ENCODE measurements at regions not wholly inside any gene's neighbourhood (a gene's known extent, or its start where the extent isn't known, plus 50 kb on each side); places are given as distances from the start of the nearest gene placed in this dataset.
"Not testable (repeated sequence)": the region's sequence is repeated elsewhere in the genome, so short reads cannot be mapped to it uniquely, and the experiment has no call there.

DNA sequence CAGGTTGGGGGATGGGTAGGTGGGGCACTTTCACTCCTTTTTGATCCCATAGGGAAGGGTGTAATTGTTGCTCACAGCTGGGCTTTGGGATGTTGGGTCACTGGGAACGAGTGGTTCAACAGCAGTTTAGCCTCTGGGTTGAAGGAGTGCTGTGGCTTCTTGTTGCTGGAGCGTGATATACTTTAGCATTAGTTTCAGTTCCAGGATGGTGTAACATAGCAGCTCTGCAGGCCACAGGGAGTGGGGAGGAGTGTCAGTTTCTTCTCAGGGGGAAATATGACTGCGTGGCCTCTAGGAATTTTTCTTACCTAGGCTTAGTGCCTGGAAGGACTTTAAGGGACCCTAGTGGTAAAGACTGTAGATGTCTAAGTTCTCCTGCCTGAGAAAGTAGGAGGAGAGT is 1105.3 kb upstream of the TMPRSS15 start:
- no peaks in the 10 kb centered on the region for H3K27me3 ChIP-seq (ENCODE audit: control insufficient read depth, insufficient read depth, low read length)
- DNase-seq = no peak
- no peaks in the 10 kb centered on the region for H3K36me3 ChIP-seq (replicated peaks; ENCODE audit: control insufficient read depth, insufficient read depth, low read length)
- H3K4me3 ChIP-seq (ENCODE audit: insufficient read depth, low read depth, low read length) = no peak overlapping the region

DNA sequence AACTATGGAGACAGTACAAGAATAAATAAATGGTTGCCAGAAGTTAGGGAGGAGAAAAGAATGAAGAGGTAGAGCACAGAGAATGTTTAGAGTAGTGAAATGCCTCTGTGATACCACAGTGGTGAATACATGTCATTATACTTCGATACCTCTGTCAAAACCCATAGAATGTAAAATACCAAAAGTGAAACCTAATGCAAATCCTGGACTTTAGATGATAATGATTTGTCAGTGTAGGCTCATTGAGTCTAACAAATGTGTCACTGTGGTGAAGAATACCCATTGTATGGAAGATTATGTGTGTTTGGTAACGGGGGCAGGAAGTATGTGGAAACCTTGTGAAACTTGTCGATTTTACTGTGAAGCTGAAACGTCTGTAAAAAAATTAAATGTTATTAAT is 1106.5 kb upstream of the TMPRSS15 start:
- no peak for DNase-seq
- Histone ChIP-seq H3K36me3 (replicated peaks; ENCODE audit: control insufficient read depth, insufficient read depth, low read length) (no peaks in the 10 kb centered on the region), H3K4me3 (ENCODE audit: insufficient read depth, low read depth, low read length) (no peak overlapping the region), H3K27me3 (ENCODE audit: control insufficient read depth, insufficient read depth, low read length) (no peaks in the 10 kb centered on the region)

DNA sequence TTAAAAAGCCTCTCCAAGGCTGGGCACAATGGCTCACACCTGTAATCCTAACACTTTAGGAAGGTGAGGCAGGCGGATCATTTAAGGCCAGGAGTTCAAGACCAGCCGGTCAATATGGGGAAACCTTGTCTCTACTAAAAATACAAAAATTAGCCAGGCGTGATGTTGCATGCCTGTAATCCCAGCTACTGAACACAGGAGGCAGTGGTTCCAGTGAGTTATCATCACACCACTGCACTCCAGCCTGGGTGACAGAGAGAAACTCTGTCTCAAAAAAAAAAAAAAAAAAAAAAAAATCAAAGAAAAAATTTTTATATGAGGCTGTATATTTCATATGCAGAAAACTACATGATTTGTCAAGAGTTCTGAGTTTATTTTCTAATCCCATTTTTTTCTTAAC is 1107.1 kb upstream of the TMPRSS15 start:
- no peaks in the 10 kb centered on the region for H3K36me3 ChIP-seq (replicated peaks; ENCODE audit: control insufficient read depth, insufficient read depth, low read length)
- DNase-seq = no peak
- no peaks in the 10 kb centered on the region for H3K27me3 ChIP-seq (ENCODE audit: control insufficient read depth, insufficient read depth, low read length)
- H3K4me3 ChIP-seq (ENCODE audit: insufficient read depth, low read depth, low read length) = no peak overlapping the region

DNA sequence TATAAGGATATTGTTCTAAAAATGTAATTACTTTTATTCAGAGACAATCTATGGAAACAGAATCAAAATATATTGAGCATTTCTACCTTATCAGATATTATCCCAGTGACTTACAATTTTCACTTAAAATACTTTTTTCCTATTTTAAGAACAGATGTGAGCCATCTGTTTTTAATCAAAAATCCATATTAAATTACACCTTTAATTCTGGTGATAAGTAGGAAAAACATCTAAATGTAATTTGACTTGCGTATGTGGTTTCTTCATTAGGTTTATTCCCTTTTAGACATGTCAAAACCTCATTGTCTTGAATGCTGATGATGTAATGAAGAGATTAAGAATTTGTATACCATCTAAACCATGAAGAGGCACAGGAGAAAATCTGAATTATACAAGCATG is 1118.8 kb upstream of the TMPRSS15 start:
- Histone ChIP-seq H3K4me3 (ENCODE audit: insufficient read depth, low read depth, low read length) (no peak overlapping the region), H3K36me3 (replicated peaks; ENCODE audit: control insufficient read depth, insufficient read depth, low read length) (no peaks in the 10 kb centered on the region), H3K27me3 (ENCODE audit: control insufficient read depth, insufficient read depth, low read length) (no peaks in the 10 kb centered on the region)
- no peak for DNase-seq

DNA sequence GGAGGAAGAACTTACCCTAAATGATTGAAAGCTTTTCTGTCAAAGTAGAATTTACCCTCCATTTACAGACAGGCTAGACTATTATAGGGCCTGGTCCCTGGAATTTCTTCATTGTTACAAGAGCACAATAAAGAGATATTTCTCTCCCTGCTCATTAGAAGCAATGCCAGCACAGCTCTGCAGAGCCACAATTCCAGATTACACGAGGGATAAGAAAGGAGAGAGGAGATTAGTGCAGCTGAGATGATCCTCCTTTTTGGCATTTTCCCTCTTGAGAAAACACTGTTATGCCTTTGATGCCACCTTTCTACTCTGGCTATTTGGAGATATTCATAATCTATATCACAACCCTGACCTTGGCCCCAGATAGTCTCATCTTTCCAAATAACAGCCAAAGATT is 1119.5 kb upstream of the TMPRSS15 start:
- Histone ChIP-seq H3K27me3 (ENCODE audit: control insufficient read depth, insufficient read depth, low read length) (no peaks in the 10 kb centered on the region), H3K36me3 (replicated peaks; ENCODE audit: control insufficient read depth, insufficient read depth, low read length) (no peaks in the 10 kb centered on the region), H3K4me3 (ENCODE audit: insufficient read depth, low read depth, low read length) (no peak overlapping the region)
- no peak for DNase-seq

DNA sequence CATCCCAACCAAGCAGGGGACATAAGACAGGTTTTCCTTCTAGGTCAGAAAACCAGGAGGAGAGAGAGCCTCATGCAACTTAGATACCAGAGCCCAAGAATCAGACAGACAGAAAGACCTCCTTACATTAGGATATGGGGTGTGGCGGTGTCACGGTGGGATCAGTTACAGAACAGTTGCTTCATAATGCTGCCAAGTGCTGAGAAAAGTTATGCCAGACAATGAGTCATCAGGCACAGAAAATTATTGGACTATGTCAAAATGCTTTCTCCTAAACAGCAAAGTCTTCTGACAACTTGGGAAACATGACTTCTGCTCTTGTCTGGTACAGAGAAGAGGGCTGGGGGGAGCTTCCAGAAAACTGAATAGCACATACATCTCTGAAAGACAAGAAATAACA is 1120.2 kb upstream of the TMPRSS15 start:
- H3K4me3 ChIP-seq (ENCODE audit: insufficient read depth, low read depth, low read length) = no peak overlapping the region
- H3K36me3 ChIP-seq (replicated peaks; ENCODE audit: control insufficient read depth, insufficient read depth, low read length) = no peaks in the 10 kb centered on the region
- no peak for DNase-seq
- no peaks in the 10 kb centered on the region for H3K27me3 ChIP-seq (ENCODE audit: control insufficient read depth, insufficient read depth, low read length)

DNA sequence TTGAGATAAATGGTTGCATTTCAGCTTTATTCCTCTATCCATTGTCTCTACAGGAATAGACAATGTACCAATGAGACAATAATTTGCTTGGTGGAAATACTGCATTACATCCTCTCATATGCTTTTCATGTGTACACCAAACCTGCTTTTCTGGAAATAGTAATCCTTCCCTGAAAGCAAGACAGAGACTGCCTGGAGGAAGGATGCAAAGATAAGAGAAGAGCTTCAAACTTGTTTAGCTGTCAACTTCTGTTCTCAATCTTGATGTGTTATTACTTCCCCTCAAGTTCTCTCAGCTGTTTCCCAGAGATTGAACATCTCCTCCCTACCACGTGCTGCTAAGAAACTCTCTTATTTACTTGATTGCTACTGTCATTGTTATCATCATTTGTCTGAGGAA is 1125.4 kb upstream of the TMPRSS15 start:
- Histone ChIP-seq H3K27me3 (ENCODE audit: control insufficient read depth, insufficient read depth, low read length) (no peaks in the 10 kb centered on the region), H3K4me3 (ENCODE audit: insufficient read depth, low read depth, low read length) (no peak overlapping the region), H3K36me3 (replicated peaks; ENCODE audit: control insufficient read depth, insufficient read depth, low read length) (no peaks in the 10 kb centered on the region)
- DNase-seq = no peak

DNA sequence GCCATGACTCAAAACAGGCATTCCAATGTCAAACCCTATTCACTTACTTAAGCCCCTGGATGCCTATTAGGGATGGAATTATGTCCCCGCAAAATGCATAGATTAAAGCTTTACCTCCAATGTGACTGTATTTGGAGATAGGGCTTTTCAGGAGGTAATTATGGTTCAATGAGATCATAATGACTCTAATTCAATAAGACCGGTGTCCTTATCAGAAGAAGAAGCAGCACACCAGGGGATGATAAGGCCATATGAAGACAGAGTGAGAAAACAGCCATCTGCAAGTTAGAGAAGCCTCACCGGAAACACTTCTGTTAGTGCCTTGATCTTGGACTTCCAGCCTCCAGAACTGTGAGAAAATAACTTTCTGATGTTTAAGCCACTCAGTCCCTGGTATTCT is 1131.8 kb upstream of the TMPRSS15 start:
- Histone ChIP-seq H3K4me3 (ENCODE audit: insufficient read depth, low read depth, low read length) (no peak overlapping the region), H3K36me3 (replicated peaks; ENCODE audit: control insufficient read depth, insufficient read depth, low read length) (no peaks in the 10 kb centered on the region), H3K27me3 (ENCODE audit: control insufficient read depth, insufficient read depth, low read length) (no peaks in the 10 kb centered on the region)
- DNase-seq = no peak

DNA sequence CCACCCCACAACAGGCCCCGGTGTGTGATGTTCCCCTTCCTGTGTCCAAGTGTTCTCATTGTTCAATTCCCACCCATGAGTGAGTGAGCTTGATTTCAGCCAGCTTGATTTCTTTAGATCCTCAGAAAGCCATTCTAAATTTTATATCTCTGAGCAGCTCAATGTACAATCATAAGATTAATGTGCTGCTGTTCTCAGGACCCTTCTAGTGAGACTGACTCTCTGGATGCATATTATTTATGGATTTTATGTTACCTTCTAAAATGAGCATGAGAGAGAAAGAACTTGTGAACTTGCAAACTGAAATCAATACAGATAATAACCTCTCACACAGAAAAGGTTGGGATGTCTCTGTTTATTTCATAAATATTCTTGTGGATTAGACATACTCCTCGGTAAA is 1133.5 kb upstream of the TMPRSS15 start:
- DNase-seq = no peak
- no peak overlapping the region for H3K4me3 ChIP-seq (ENCODE audit: insufficient read depth, low read depth, low read length)
- H3K36me3 ChIP-seq (replicated peaks; ENCODE audit: control insufficient read depth, insufficient read depth, low read length) = no peaks in the 10 kb centered on the region
- H3K27me3 ChIP-seq (ENCODE audit: control insufficient read depth, insufficient read depth, low read length) = no peaks in the 10 kb centered on the region

DNA sequence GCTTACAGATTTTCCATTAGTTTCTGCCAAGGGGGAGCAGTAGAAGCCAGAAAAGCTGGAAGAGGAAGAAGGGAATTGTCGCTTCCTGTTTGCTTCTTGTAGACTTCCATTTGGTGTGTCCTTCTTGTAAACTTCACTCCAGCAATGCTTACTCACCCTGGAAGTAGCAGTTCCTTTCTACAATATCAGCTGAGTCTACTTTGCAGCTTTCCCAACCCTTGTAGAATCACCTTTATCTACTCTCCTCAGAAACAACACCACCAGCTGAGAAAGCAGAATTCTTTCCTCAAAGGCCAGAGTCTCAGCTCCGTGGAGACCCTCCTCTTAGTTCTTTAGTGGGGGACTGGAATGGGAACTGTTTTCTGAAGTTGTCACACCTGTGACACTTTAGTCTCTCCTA is 1136.7 kb upstream of the TMPRSS15 start:
- no peak for DNase-seq
- Histone ChIP-seq H3K36me3 (replicated peaks; ENCODE audit: control insufficient read depth, insufficient read depth, low read length) (no peaks in the 10 kb centered on the region), H3K4me3 (ENCODE audit: insufficient read depth, low read depth, low read length) (no peak overlapping the region), H3K27me3 (ENCODE audit: control insufficient read depth, insufficient read depth, low read length) (no peaks in the 10 kb centered on the region)

DNA sequence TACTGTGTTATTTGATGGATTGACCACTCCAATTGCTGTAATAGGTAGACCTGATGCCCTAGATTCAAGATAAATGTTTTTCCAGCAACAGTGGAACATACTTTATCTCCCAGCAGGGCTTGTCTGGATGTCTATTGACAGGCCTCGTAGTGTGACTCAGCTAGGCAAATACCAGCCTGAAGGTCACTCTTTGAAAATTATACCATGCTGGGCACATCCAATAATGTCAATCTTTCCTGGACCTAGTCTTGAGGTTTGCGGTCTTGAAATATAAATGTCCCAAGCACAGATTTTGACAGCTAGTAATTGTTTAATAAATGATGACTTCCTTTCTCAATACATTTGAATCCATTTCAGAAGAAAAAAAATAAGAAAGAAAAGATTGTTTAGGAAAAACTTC is 1138.0 kb upstream of the TMPRSS15 start:
- DNase-seq = no peak
- Histone ChIP-seq H3K36me3 (replicated peaks; ENCODE audit: control insufficient read depth, insufficient read depth, low read length) (no peaks in the 10 kb centered on the region), H3K4me3 (ENCODE audit: insufficient read depth, low read depth, low read length) (no peak overlapping the region), H3K27me3 (ENCODE audit: control insufficient read depth, insufficient read depth, low read length) (no peaks in the 10 kb centered on the region)

DNA sequence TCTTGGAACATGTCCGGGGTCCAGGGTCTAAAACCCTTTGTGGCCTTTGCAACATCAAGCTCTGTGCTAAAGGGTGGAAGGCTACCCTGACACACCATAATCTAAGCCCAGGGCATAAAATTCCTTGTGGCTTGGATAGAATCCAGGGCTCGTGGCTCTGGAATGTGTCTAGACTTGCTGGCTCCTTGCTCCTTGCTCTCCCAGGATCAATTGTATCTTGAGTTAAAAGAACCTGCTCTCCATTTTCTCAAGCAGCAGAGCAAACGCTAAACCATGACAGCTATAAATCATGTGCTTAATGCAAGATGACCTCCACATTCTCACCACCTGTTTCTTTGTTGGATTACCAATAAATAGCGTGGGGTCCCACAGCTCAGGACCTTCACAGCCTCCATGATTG is 1140.9 kb upstream of the TMPRSS15 start:
- not testable (repeated sequence) for H3K4me3 ChIP-seq (ENCODE audit: insufficient read depth, low read depth, low read length); H3K27me3 ChIP-seq (ENCODE audit: control insufficient read depth, insufficient read depth, low read length); DNase-seq; H3K36me3 ChIP-seq (replicated peaks; ENCODE audit: control insufficient read depth, insufficient read depth, low read length)

DNA sequence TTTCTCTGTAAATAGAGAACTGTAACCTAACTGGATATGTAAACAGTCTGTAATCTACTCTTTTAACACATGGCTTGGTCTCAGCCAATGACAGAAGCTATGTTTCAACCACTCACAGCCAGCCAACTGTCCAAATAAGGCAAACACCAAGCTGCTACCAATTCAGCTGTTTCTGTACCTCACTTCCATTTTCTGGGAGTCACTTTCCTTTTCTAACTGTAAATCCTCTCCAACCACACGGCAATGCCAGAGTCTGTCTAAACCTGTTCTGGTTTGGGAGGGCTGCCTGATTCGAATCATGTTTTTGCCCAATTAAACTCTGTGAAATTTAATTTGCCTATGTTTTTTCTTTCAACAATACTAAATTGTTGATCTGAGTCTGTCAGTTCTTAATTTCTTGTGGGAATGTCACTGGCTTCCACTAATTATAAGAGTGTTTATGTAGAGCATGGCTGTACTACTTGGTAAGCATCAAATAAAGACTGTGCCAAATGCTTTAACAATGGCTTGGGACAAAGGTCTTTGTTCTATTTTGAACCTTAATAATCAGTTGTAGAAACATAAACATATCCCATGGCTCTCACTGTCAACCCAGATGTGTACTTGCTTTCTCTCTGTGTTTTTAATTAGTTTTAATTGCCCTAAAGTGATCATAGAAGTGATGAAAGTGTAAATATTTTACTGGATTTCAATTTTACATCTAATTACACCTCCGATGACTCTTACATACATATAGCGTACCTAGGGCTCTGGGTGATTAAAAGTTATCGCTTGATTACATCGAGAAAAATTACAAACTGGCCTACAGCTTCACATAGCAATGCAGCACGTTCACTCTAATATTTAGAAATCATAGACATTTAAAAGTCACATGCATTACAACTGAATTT is 1144.6 kb upstream of the TMPRSS15 start:
- no peaks in the 10 kb centered on the region for H3K36me3 ChIP-seq (replicated peaks; ENCODE audit: control insufficient read depth, insufficient read depth, low read length)
- no peak for DNase-seq
- no peaks in the 10 kb centered on the region for H3K27me3 ChIP-seq (ENCODE audit: control insufficient read depth, insufficient read depth, low read length)
- H3K4me3 ChIP-seq (ENCODE audit: insufficient read depth, low read depth, low read length) = no peak overlapping the region

DNA sequence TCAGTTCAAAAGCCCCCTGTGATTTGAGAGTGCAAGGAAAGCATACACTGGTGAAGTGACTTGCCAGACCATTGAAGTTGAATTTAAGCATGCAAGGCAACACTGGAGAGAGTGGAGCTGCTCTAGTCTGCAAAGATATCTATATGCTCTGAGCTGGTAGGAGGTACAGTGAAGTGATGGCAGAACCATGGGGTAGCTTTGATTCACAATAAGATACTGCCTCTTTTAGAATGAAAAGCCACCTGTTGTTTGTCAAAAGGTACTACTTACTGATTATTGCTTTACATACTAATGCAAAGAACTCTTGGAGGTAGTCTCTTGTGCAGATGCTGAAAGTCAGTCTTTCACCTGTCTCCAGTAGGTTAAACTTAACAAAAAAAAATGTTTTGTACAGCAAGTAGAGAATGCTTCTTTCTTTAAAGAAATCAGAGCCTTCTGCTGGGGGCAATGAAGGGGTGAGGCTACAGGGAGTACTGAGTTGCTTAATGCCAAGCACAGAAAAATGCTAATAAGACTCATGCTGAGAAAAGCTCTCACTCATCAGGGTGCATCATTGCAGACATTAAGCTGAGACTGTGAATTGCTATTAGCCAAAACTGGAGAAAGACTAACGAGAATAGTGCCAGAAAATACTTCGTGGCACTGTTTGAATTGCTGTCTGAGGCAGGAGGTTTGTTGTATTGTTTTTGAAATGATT is 1150.5 kb upstream of the TMPRSS15 start:
- Histone ChIP-seq H3K4me3 (ENCODE audit: insufficient read depth, low read depth, low read length) (no peak overlapping the region), H3K27me3 (ENCODE audit: control insufficient read depth, insufficient read depth, low read length) (no peaks in the 10 kb centered on the region), H3K36me3 (replicated peaks; ENCODE audit: control insufficient read depth, insufficient read depth, low read length) (no peaks in the 10 kb centered on the region)
- DNase-seq = peak; percentile 23

DNA sequence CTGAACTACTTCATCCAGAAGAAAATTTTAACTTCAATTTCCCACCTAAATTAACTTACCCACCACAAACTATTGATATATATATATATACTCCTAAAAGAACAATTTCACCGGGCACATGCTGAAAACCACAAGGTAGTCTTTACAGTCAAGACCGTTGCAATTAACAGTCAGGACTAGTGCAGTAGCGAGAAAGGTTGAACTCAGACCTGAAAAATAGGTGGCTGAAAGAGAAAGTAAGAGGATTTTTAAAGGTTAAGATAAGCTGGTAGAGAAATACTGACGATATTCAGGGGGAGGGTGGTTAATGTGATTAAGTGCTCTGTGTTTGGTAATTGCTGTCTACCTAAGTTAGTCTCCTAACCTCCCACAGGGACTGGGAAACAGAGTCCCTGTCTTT is 1153.5 kb upstream of the TMPRSS15 start:
- H3K4me3 ChIP-seq (ENCODE audit: insufficient read depth, low read depth, low read length) = no peak overlapping the region
- no peak for DNase-seq
- H3K36me3 ChIP-seq (replicated peaks; ENCODE audit: control insufficient read depth, insufficient read depth, low read length) = no peaks in the 10 kb centered on the region
- H3K27me3 ChIP-seq (ENCODE audit: control insufficient read depth, insufficient read depth, low read length) = no peaks in the 10 kb centered on the region

Data from H7 (cell line).